ENCODE measurements at regions not wholly inside any gene's neighbourhood (a gene's known extent, or its start where the extent isn't known, plus 50 kb on each side); places are given as distances from the start of the nearest gene placed in this dataset.

DNA sequence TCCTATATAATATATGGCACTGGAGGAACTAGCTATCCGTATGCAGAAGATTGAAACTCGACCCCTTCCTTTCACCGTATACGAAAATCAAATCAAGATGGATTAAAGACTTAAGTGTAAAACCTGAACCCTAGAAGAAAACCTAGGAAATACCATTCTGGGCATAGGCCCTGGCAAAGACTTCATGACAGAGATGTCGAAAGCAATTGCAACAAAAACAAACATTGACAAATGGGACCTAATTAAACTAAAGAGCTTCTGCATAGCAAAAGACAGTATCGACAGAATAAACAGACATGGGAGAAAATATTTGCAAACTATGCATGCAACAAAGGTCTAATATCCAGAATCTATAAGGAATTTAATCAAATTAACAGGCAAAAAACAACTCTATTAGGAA lies 61.4 kb upstream of the HDAC9 start:
- no peak overlapping the region for H3K4me2 ChIP-seq (ENCODE audit: low read depth, low read length)
- no peak overlapping the region for H3K27ac ChIP-seq (ENCODE audit: extremely low read length, insufficient read depth, low read length)
- no peaks in the 10 kb centered on the region for H3K4me1 ChIP-seq (ENCODE audit: insufficient read depth, low read length)
- no peak for TF ChIP-seq NFYB (CRISPR knock-in tag; IDR thresholded peaks at IDR 0.05)
- no peak for TF ChIP-seq ZNF343 (CRISPR knock-in tag; IDR thresholded peaks at IDR 0.05)
- TF ChIP-seq ZNF605 (CRISPR knock-in tag; IDR thresholded peaks at IDR 0.05) = no peak
- no peak for TF ChIP-seq KAT2B (IDR thresholded peaks at IDR 0.05; ENCODE audit: borderline replicate concordance, low read depth, low read length)
- TF ChIP-seq, protein P1, sequence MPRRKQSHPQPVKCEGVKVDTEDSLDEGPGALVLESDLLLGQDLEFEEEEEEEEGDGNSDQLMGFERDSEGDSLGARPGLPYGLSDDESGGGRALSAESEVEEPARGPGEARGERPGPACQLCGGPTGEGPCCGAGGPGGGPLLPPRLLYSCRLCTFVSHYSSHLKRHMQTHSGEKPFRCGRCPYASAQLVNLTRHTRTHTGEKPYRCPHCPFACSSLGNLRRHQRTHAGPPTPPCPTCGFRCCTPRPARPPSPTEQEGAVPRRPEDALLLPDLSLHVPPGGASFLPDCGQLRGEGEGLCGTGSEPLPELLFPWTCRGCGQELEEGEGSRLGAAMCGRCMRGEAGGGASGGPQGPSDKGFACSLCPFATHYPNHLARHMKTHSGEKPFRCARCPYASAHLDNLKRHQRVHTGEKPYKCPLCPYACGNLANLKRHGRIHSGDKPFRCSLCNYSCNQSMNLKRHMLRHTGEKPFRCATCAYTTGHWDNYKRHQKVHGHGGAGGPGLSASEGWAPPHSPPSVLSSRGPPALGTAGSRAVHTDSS (CRISPR knock-in tag; conservative IDR thresholded peaks at IDR 0.05) = no peak
- TF ChIP-seq, protein P2, sequence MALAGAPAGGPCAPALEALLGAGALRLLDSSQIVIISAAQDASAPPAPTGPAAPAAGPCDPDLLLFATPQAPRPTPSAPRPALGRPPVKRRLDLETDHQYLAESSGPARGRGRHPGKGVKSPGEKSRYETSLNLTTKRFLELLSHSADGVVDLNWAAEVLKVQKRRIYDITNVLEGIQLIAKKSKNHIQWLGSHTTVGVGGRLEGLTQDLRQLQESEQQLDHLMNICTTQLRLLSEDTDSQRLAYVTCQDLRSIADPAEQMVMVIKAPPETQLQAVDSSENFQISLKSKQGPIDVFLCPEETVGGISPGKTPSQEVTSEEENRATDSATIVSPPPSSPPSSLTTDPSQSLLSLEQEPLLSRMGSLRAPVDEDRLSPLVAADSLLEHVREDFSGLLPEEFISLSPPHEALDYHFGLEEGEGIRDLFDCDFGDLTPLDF (CRISPR knock-in tag; IDR thresholded peaks at IDR 0.05) = no peak
- TF ChIP-seq KLF6 (CRISPR knock-in tag; IDR thresholded peaks at IDR 0.05) = no peak
- TF ChIP-seq THAP7 (CRISPR knock-in tag; IDR thresholded peaks at IDR 0.05) = no peak
- DNase-seq (ENCODE audit: low spot score) (no peak), ATAC-seq (no peak), FAIRE-seq (no peak)
- CTCF ChIA-PET (ENCODE audit: low intra/inter-chr PET ratio, low total read pairs) = no interaction called here
- no peaks in the 10 kb centered on the region for H3K27me3 ChIP-seq (ENCODE audit: control insufficient read depth in 1 of 2, insufficient read depth in 2 of 2, low read length in 2 of 2)
- no peak overlapping the region for H3K4me3 ChIP-seq (replicated peaks in 1 of 3; ENCODE audit: insufficient read depth in 1 of 3, low read depth in 2 of 3, low read length in 3 of 3)
- H2AFZ ChIP-seq (ENCODE audit: low read length) = no peak overlapping the region
- intact Hi-C loops (cut with micrococcal nuclease; ENCODE audit: unreplicated experiment) = no loop called here
- no peaks in the 10 kb centered on the region for H3K9me3 ChIP-seq (ENCODE audit: low read length)
- no peaks in the 10 kb centered on the region for H3K36me3 ChIP-seq (replicated peaks in 1 of 2; ENCODE audit: control insufficient read depth in 1 of 2, insufficient read depth in 2 of 2, low read length in 2 of 2)
- H3K9ac ChIP-seq (ENCODE audit: insufficient read depth, low read depth, low read length) = no peak overlapping the region
- no TSS peak for BruUV-seq (replicated peaks)
- POLR2A ChIA-PET = no interaction called here
- H4K20me1 ChIP-seq (ENCODE audit: insufficient read depth, low read length) = no peaks in the 10 kb centered on the region
- no peaks in the 10 kb centered on the region for H3K79me2 ChIP-seq (ENCODE audit: insufficient read depth, low read length)
- in situ Hi-C loops (cut with HindIII; ENCODE audit: extremely low pct_ligation_motif_present, low pct_unique_long_range_greater_than_20kb) = no loop called here
- 32% methylated on average over 6 of the region's 6 CpGs for WGBS (ENCODE audit: low lambda C conversion rate)
